Cerebellar nuclear complex (tissue), 1 donor: ENCODE measurements at regions not wholly inside any gene's neighbourhood (a gene's known extent, or its start where the extent isn't known, plus 50 kb on each side); places are given as distances from the start of the nearest gene placed in this dataset.

Source experiments
- DNase-seq, 2 experiments: peaks; one replicate each; lab custom pipeline; 2025; lab: John Stamatoyannopoulos, UW

DNA sequence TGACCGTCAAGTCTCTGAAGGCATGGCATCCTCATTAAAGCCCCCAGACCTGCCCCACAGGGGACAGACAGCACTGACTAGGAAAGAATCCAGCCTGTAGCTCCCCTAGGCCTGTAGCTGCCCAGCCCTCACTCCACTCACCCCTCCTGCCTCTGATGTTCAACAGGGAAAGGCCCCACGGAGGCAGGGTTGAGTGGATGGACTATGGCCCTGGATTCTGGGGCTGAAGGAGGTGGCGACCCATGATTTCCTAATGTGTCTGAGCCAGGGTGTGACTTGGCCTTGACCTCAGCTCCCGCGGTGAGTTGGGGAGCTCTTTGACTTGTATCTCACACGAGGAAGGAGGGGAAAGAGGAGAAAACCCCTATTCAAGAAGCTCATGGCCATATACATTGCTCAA lies 238.5 kb upstream of the CSF3R start:
- DNase-seq = no peak

- no peak for DNase-seq
These were observed 234.7 kb upstream of the CSF3R start for GRCh38 chr1:36717431-36717830.

GRCh38 chr1:36715797-36716196 lies 233.1 kb upstream of the CSF3R start:
- DNase-seq = no peak

- no peak for DNase-seq
These were observed 231.6 kb upstream of the CSF3R start for GRCh38 chr1:36714301-36714700.

DNA sequence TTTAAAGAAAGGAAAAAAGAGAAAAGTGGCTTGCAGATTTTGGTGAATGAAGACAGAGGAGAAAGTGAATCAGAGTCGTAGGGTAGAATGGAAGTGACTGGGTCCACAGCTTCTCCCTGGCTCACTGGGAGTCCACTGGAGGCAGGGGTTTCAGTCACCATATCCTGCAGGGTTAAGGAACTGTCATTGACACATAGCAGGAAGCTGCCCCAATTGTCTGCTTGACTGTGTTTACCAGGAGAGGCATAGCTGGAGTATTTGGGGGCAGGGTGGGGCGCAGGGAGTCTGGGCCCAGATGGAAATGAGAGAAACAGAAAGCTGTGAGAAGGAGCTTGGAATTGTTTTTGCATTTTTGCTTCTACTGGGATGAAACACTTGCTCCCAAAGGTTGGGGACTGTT lies 228.8 kb upstream of the CSF3R start:
- no peak for DNase-seq

DNA sequence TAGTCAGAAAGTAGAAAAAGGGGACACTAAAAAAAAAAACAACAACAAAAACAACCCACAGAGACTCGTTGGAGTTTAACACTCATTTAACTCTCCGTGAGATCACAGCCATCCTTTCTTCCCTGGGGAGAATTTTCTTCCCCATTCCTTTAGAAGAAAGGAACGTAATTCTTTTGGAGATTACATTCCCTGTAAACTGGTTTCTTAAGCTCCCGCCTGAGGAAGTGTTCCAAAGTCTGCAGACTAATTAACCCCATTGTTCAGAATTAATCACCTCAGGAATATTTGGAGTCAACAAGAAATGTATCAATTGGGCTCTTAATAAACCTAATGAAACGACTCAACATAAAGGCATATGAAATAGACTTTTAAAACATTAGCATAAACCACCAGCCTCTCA lies 228.2 kb upstream of the CSF3R start:
- DNase-seq = no peak

DNA sequence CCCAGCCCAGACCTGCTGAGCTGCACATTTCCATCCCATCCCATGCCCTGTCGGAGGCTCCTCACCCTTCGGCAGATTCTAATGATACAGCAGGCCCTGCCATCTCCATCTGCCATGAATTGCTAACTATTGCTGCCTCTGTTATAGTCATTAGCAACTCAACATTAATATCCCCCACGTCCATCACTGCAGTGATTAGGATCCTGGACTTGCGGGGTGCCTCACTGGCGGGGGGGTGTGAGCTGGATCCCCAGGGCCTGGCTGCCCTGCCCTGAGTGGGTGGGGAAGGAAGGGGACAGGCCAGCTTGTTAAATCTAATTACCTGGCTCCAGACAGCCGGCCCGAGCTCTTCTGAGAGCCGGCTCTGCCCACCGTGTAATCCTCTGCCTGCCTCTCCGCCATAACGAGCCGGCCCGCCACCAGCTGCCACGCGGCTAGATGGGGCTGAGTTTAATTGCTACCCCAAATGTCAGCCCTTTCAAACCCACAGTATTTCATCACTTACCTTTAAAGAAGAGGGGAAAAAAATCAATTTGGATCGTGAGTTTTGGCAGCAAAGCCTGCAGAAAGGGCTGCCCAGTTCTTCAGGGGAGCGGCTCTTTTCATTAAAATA lies 227.3 kb upstream of the CSF3R start:
- no peak for DNase-seq

- no peak for DNase-seq
These were observed 225.9 kb upstream of the CSF3R start for GRCh38 chr1:36708587-36708986.

GRCh38 chr1:36707221-36707620 lies 224.5 kb upstream of the CSF3R start:
- DNase-seq = no peak

DNA sequence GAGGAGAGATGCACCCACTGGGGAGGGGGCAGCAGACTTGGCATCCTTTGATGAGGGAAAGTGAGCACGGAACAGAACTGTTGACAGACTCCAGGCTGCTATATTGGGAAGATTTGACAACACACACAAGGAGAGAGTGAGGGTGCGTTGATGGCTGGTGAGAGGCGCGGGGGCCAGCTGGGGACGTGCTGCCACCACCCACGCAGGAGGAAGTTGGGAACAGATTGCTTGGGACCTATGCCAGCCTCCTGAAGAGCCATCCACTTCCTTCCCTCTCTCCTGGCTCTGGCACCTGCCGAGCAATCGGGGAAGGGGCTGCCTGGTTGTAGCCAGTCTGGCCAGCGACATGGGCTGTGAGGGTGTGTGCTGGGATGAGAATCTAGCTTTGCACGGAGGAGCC lies 223.7 kb upstream of the CSF3R start:
- no peak for DNase-seq

GRCh38 chr1:36705629-36706028 lies 222.9 kb upstream of the CSF3R start:
- no peak for DNase-seq

DNA sequence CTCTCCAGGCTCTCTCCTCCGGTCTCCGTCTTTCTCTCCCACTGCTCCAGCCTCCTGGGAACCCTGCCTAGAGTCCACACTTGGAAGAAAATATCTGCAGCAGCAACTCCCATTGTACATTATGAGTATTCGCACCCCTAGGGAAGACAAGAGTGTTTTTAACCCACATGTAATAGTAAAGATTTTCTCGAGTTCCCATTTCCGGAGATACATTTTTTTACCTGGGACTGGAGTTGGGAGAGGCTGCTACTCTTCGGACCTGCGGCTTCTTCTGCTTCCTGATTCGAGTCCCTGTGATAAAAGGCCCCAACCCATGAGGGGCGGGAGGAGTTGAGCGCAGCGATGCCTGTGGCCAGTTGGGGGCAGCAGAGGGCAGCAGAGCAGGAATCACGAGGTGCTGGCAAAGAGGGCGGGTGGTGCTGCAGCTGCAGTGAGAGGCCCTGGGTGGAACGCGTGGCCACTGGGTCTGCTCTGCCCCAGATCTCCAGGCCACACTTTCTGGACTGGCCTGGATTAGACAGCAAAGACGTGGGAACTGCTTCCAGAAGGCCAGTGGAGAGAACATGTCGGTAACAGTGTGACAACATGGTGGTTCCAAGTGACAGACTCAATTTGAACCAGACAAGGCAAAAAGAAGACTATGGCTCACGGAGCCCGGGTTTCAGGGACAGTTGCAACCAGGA lies 221.0 kb upstream of the CSF3R start:
- peak in 1 of 2 experiments; percentile 1 for DNase-seq

- no peak for DNase-seq
These were observed 220.2 kb upstream of the CSF3R start for GRCh38 chr1:36702963-36703362.

DNA sequence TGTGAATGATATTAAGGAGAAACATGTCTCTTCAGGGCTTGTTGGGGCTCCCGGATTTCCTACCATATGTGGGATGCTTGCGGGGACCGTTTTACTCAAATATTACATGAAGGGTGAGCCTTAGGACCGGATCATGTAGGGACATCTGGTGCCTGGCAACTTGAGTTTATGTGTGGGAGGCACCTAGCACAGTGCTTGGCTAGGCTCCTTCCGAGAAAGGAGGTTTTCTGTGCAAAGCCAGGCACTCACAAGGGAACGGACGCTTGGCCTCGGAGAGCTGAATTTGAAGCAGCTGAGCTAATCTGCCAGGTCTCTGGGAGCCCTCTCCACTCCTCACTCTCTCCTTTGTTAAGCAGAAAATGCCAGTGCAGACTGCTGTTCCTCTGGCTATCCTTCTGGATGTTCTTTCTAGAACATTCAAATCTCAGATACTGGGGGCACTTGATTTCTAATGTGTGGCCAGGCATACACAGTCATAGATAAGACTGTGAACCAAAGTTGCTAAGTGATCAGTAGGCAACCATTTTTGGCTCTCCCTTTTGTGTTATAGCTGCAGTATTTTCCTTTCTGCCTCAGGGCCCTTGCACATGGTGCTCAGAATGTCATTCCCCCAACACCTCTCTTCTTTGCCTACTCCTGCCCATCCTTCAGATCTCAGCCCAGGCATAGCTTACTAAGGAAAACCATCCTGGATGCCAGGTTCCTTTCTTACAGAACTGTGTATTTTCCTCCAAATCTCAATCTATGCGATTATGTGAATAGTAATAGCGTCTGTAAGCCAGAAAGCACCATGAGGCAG lies 216.6 kb upstream of the CSF3R start:
- no peak for DNase-seq

- no peak for DNase-seq
These were observed 215.3 kb upstream of the CSF3R start for GRCh38 chr1:36697836-36698605.

GRCh38 chr1:36696261-36696940 lies 213.7 kb upstream of the CSF3R start:
- DNase-seq = no peak

GRCh38 chr1:36693603-36694002 lies 210.9 kb upstream of the CSF3R start:
- DNase-seq = no peak

- DNase-seq = no peak
These were observed 210.4 kb upstream of the CSF3R start for GRCh38 chr1:36693161-36693525.

GRCh38 chr1:36692465-36693160 lies 209.9 kb upstream of the CSF3R start:
- DNase-seq = no peak

DNA sequence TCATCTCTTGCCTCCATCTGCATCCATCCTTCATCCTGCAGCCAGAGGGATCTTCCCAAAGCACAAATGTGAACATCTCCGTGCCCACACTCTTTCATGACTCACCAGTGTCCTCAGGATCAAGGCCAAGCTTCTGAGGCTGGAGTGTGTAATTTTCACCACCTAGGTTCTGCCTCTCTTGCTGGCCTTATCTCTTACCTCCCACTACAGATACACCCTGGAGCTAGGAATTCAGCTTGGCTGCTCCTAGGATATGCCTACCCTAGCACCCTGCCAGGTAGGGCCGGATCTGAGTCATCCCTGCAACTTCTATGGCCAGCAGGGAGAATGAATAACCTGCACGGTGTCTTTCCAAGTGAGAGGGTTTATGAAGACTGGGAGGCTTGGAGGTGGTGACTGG lies 208.7 kb upstream of the CSF3R start:
- DNase-seq = no peak

DNA sequence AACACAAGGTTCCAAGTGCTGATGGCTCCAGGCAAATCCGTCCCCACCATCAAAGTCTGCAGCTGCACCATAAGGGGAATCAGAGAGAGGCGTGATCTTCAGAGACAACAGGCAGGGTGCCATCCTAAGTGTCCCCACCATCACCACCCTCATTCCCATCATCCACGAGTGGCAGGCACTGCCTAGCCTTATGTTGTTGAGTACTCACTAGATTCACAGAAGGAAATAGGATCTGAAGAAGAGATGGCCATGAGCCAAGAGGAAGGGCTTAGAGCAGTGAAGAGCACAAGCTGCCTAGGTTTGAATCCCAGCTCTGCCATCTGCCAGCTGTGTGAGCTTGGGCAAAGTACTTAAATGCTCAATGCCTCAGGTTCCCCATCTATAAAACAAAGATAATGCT lies 207.3 kb upstream of the CSF3R start:
- no peak for DNase-seq
